ENCODE measurements at regions not wholly inside any gene's neighbourhood (a gene's known extent, or its start where the extent isn't known, plus 50 kb on each side); places are given as distances from the start of the nearest gene placed in this dataset.

GRCh38 chr18:27461957-27462356, 276.8 kb upstream of the CHST9 start:
- ChIA-PET CTCF (no interaction called here), POLR2A (no interaction called here)
- H3K4me3 ChIP-seq (ENCODE audit: low read depth, low read length): no peak overlapping the region
- DNase-seq (ENCODE audit: low read depth, low spot score): no peak
- TF ChIP-seq CTCF (IDR thresholded peaks at IDR 0.05; ENCODE audit: insufficient read depth, low read length, missing control alignments): no peak

- ChIA-PET CTCF (no interaction called here), POLR2A (no interaction called here)
- no peak overlapping the region for H3K4me3 ChIP-seq (ENCODE audit: low read depth, low read length)
- no peak for DNase-seq (ENCODE audit: low read depth, low spot score)
- TF ChIP-seq CTCF (IDR thresholded peaks at IDR 0.05; ENCODE audit: insufficient read depth, low read length, missing control alignments): no peak
Observed at GRCh38 chr18:27449104-27449503, 264.0 kb upstream of the CHST9 start.

GRCh38 chr18:27447930-27448329, 262.8 kb upstream of the CHST9 start:
- POLR2A ChIA-PET: no interaction called here
- CTCF ChIA-PET: no interaction called here
- DNase-seq (ENCODE audit: low read depth, low spot score): no peak
- H3K4me3 ChIP-seq (ENCODE audit: low read depth, low read length): no peak overlapping the region
- TF ChIP-seq CTCF (IDR thresholded peaks at IDR 0.05; ENCODE audit: insufficient read depth, low read length, missing control alignments): no peak

- DNase-seq (ENCODE audit: low read depth, low spot score): no peak
- ChIA-PET CTCF (no interaction called here), POLR2A (no interaction called here)
- no peak for TF ChIP-seq CTCF (IDR thresholded peaks at IDR 0.05; ENCODE audit: insufficient read depth, low read length, missing control alignments)
- no peak overlapping the region for H3K4me3 ChIP-seq (ENCODE audit: low read depth, low read length)
Observed at GRCh38 chr18:27447451-27447881, 262.4 kb upstream of the CHST9 start.

GRCh38 chr18:27430595-27430994, 245.5 kb upstream of the CHST9 start:
- TF ChIP-seq CTCF (IDR thresholded peaks at IDR 0.05; ENCODE audit: insufficient read depth, low read length, missing control alignments): no peak
- CTCF ChIA-PET: no interaction called here
- DNase-seq (ENCODE audit: low read depth, low spot score): no peak
- POLR2A ChIA-PET: no interaction called here
- no peak overlapping the region for H3K4me3 ChIP-seq (ENCODE audit: low read depth, low read length)

GRCh38 chr18:27428716-27429475, 243.8 kb upstream of the CHST9 start:
- CTCF ChIA-PET: no interaction called here
- H3K4me3 ChIP-seq (ENCODE audit: low read depth, low read length): no peak overlapping the region

More at GRCh38 chr18:27428716-27429475, 243.8 kb upstream of the CHST9 start:
- POLR2A ChIA-PET: no interaction called here
- no peak for TF ChIP-seq CTCF (IDR thresholded peaks at IDR 0.05; ENCODE audit: insufficient read depth, low read length, missing control alignments)
- no peak for DNase-seq (ENCODE audit: low read depth, low spot score)

All from AG04449 (cell line).